ENCODE measurements at regions not wholly inside any gene's neighbourhood (a gene's known extent, or its start where the extent isn't known, plus 50 kb on each side); places are given as distances from the start of the nearest gene placed in this dataset.
"Not testable (repeated sequence)": the region's sequence is repeated elsewhere in the genome, so short reads cannot be mapped to it uniquely, and the experiment has no call there.

- TF ChIP-seq CTCF (IDR thresholded peaks at IDR 0.05 in 4 of 5, conservative IDR thresholded peaks at IDR 0.05 in 1 of 5); POLR2A (IDR thresholded peaks at IDR 0.05): not testable (repeated sequence)
Observed at GRCh38 chr5:166145107-166145506, 2146.3 kb upstream of the WWC1 start.

Measured in gastrocnemius medialis (tissue), 4 donors.